Breast epithelium (tissue), 4 donors: ENCODE measurements at regions not wholly inside any gene's neighbourhood (a gene's known extent, or its start where the extent isn't known, plus 50 kb on each side); places are given as distances from the start of the nearest gene placed in this dataset.

Experiments
- DNase-seq, 2 donors: peaks; one replicate each; pipeline ENCODE4 v3.0.0-alpha.2; 2019; ENCODE audit warnings: low spot score in 2 of 2
- H3K27ac ChIP-seq, 2 donors: fragments of 200-600 bp; sonication (generic) in 1 of 2; one replicate each; pipeline ENCODE4 v1.5.1; 2016 to 2019; ENCODE audit warnings: mild to moderate bottlenecking in 1 of 2
- H3K27me3 ChIP-seq, 2 donors: fragments of 200-600 bp; sonication (generic) in 1 of 2; one replicate each; pipeline versions ENCODE4 v1.5.1 to v1.6.0; 2017 to 2019; ENCODE audit warnings: control low read depth in 1 of 2, mild to moderate bottlenecking in 1 of 2
- H3K36me3 ChIP-seq: fragments of 200-600 bp; one replicate; pipeline ENCODE4 v1.5.1; 2019
- H3K4me1 ChIP-seq, 2 donors: fragments of 200-600 bp; sonication (generic); one replicate each; pipeline ENCODE4 v1.5.1; 2016 to 2019; ENCODE audit warnings: control low read depth in 1 of 2
- H3K4me3 ChIP-seq, 3 donors: fragments of 200-600 bp; sonication (generic); 1 replicate in 2 of 3; 2 replicates in 1 of 3; pipeline ENCODE4 v1.5.1; 2016 to 2019; ENCODE audit warnings: mild to moderate bottlenecking in 3 of 3, moderate library complexity in 2 of 3
- H3K9me3 ChIP-seq, 2 donors: fragments of 200-600 bp; sonication (generic) in 1 of 2; one replicate each; pipeline ENCODE4 v1.5.1; 2016 to 2019; ENCODE audit warnings: control low read depth in 1 of 2
- POLR2A ChIP-seq: fragments of 450-650 bp; IDR thresholded peaks from one replicate; pipeline ENCODE4 v1.6.1; 2016; ENCODE audit warnings: antibody characterized with exemption, mild to moderate bottlenecking, moderate library complexity
- POLR2AphosphoS5 ChIP-seq, 3 donors: sonication (generic); formaldehyde crosslinking; IDR thresholded peaks; one replicate each; pipeline ENCODE4 v1.6.1; 2017; ENCODE audit warnings: antibody characterized with exemption in 3 of 3
- intact Hi-C: fragments of 100-400 bp; cut with DNase I; formaldehyde crosslinking; loops from one replicate; pipeline ENCODE4 v1.15.1; 2023; ENCODE audit warnings: low total_unique reads
- TF ChIP-seq, protein P1 (sequence below), 3 donors: fragments of 450-650 bp; IDR thresholded peaks; one replicate each; pipeline ENCODE4 v1.5.1; 2016 to 2017; ENCODE audit warnings: antibody characterized with exemption in 3 of 3, mild to moderate bottlenecking in 3 of 3, moderate library complexity in 3 of 3

- H3K4me1 ChIP-seq: no peaks in the 10 kb centered on the region
- H3K9me3 ChIP-seq: no peaks in the 10 kb centered on the region
- H3K4me3 ChIP-seq: no peak overlapping the region
- DNase-seq: no peak
- no peak overlapping the region for H3K27ac ChIP-seq
- TF ChIP-seq, protein P1, sequence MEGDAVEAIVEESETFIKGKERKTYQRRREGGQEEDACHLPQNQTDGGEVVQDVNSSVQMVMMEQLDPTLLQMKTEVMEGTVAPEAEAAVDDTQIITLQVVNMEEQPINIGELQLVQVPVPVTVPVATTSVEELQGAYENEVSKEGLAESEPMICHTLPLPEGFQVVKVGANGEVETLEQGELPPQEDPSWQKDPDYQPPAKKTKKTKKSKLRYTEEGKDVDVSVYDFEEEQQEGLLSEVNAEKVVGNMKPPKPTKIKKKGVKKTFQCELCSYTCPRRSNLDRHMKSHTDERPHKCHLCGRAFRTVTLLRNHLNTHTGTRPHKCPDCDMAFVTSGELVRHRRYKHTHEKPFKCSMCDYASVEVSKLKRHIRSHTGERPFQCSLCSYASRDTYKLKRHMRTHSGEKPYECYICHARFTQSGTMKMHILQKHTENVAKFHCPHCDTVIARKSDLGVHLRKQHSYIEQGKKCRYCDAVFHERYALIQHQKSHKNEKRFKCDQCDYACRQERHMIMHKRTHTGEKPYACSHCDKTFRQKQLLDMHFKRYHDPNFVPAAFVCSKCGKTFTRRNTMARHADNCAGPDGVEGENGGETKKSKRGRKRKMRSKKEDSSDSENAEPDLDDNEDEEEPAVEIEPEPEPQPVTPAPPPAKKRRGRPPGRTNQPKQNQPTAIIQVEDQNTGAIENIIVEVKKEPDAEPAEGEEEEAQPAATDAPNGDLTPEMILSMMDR (IDR thresholded peaks at IDR 0.05): no peak
- TF ChIP-seq POLR2A: no peak
- no peak for TF ChIP-seq POLR2AphosphoS5 (IDR thresholded peaks at IDR 0.05)
- H3K36me3 ChIP-seq: no peaks in the 10 kb centered on the region
- no peaks in the 10 kb centered on the region for H3K27me3 ChIP-seq
- intact Hi-C loops: no loop called here
Measured at GRCh38 chr21:27164208-27165177, 197.6 kb upstream of the ADAMTS5 start.

- intact Hi-C loops: no loop called here
- Histone ChIP-seq H3K4me1 (no peaks in the 10 kb centered on the region), H3K4me3 (no peak overlapping the region), H3K36me3 (no peaks in the 10 kb centered on the region), H3K27me3 (no peaks in the 10 kb centered on the region), H3K27ac (no peak overlapping the region), H3K9me3 (no peaks in the 10 kb centered on the region)
- TF ChIP-seq, protein P1 (IDR thresholded peaks at IDR 0.05): no peak
- TF ChIP-seq POLR2A (no peak), POLR2AphosphoS5 (IDR thresholded peaks at IDR 0.05) (no peak)
- DNase-seq: no peak
Measured at GRCh38 chr21:27158967-27159366, 192.1 kb upstream of the ADAMTS5 start.

- no peaks in the 10 kb centered on the region for H3K27me3 ChIP-seq
- intact Hi-C loops: no loop called here
- TF ChIP-seq POLR2A (no peak), POLR2AphosphoS5 (IDR thresholded peaks at IDR 0.05) (no peak)
- TF ChIP-seq, protein P1 (IDR thresholded peaks at IDR 0.05): no peak
Measured at GRCh38 chr21:27157097-27157496, 190.2 kb upstream of the ADAMTS5 start.

DNA sequence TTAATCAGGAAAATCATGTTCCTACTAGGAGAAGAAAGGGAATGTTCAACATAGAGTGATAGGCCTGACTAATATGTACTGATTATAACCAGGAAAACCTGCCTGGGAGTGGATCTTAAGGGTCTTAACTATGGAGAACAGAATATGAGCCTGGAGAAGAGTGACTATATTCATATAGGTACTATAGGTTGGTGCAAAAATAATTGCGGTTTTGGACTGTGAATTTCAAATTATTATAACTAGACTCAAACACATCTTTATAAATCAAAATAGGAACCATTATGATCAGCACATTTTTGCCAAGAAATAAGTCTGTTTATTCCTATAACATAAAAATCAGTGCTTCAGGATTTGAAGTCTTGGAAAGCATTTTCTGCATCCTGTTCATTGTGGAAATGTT is 189.8 kb upstream of the ADAMTS5 start:
- Histone ChIP-seq H3K4me1 (no peaks in the 10 kb centered on the region), H3K27ac (no peak overlapping the region), H3K4me3 (no peak overlapping the region), H3K27me3 (no peaks in the 10 kb centered on the region), H3K36me3 (no peaks in the 10 kb centered on the region), H3K9me3 (no peaks in the 10 kb centered on the region)
- no peak for DNase-seq
- intact Hi-C loops: no loop called here
- no peak for TF ChIP-seq POLR2A
- TF ChIP-seq, protein P1 (IDR thresholded peaks at IDR 0.05): no peak
- no peak for TF ChIP-seq POLR2AphosphoS5 (IDR thresholded peaks at IDR 0.05)

More at GRCh38 chr21:27157097-27157496, 190.2 kb upstream of the ADAMTS5 start:
- H3K4me3 ChIP-seq: no peak overlapping the region
- H3K9me3 ChIP-seq: no peaks in the 10 kb centered on the region
- H3K36me3 ChIP-seq: no peaks in the 10 kb centered on the region
- no peaks in the 10 kb centered on the region for H3K4me1 ChIP-seq
- no peak for DNase-seq
- no peak overlapping the region for H3K27ac ChIP-seq

- no peak overlapping the region for H3K27ac ChIP-seq
Measured at GRCh38 chr21:27155130-27155500, 188.2 kb upstream of the ADAMTS5 start.

More at GRCh38 chr21:27155130-27155500, 188.2 kb upstream of the ADAMTS5 start:
- Histone ChIP-seq H3K4me3 (no peak overlapping the region), H3K9me3 (no peaks in the 10 kb centered on the region), H3K4me1 (no peaks in the 10 kb centered on the region), H3K36me3 (no peaks in the 10 kb centered on the region), H3K27me3 (no peaks in the 10 kb centered on the region)
- DNase-seq: no peak
- TF ChIP-seq, protein P1 (IDR thresholded peaks at IDR 0.05): no peak
- no peak for TF ChIP-seq POLR2A
- no peak for TF ChIP-seq POLR2AphosphoS5 (IDR thresholded peaks at IDR 0.05)
- intact Hi-C loops: no loop called here
